ENCODE measurements at regions not wholly inside any gene's neighbourhood (a gene's known extent, or its start where the extent isn't known, plus 50 kb on each side); places are given as distances from the start of the nearest gene placed in this dataset.

- DNase-seq (ENCODE audit: low read depth in 1 of 2, low spot score in 1 of 2) (no peak), FAIRE-seq (no peak), ATAC-seq (no peak)
- Histone ChIP-seq H3K4me3 (no peak overlapping the region), H3K27ac (no peak overlapping the region), H3K9me3 (no peaks in the 10 kb centered on the region), H3K4me1 (no peaks in the 10 kb centered on the region), H3K4me2 (no peak overlapping the region)
- 23% methylated on average over 2 of the region's 2 CpGs for WGBS (ENCODE audit: missing lambda C conversion rate)
- TF ChIP-seq ZC3H11A (IDR thresholded peaks at IDR 0.05) (no peak), POLR2A (IDR thresholded peaks at IDR 0.05; ENCODE audit: low read length) (no peak), KDM5A (IDR thresholded peaks at IDR 0.05) (no peak), TFCP2L1 (CRISPR knock-in tag; IDR thresholded peaks at IDR 0.05) (no peak), CTCF (IDR thresholded peaks at IDR 0.05) (no peak), RNF2 (IDR thresholded peaks at IDR 0.05; ENCODE audit: borderline replicate concordance, low read depth) (no peak), USF2 (IDR thresholded peaks at IDR 0.05) (no peak), HOXA7 (CRISPR knock-in tag; IDR thresholded peaks at IDR 0.05) (no peak)
- POLR2A ChIA-PET = no interaction called here
- CTCF ChIA-PET = no interaction called here
Measured at GRCh38 chr2:194003911-194004310, 1653.1 kb upstream of the SLC39A10 start.

GRCh38 chr2:194002699-194003368 is 1654.2 kb upstream of the SLC39A10 start:
- POLR2A ChIA-PET = no interaction called here
- FAIRE-seq (no peak), ATAC-seq (no peak), DNase-seq (ENCODE audit: low read depth in 1 of 2, low spot score in 1 of 2) (no peak)
- H3K4me3 ChIP-seq = no peak overlapping the region
- no peaks in the 10 kb centered on the region for H3K4me1 ChIP-seq
- H3K9me3 ChIP-seq = no peaks in the 10 kb centered on the region
- CTCF ChIA-PET = no interaction called here
- 53% methylated on average over 6 of the region's 23 CpGs for WGBS (ENCODE audit: missing lambda C conversion rate)
- H3K27ac ChIP-seq = no peak overlapping the region
- no peak overlapping the region for H3K4me2 ChIP-seq
- TF ChIP-seq NR3C1 (IDR thresholded peaks at IDR 0.05) (no peak), TFCP2L1 (CRISPR knock-in tag; IDR thresholded peaks at IDR 0.05) (no peak), KDM1A (IDR thresholded peaks at IDR 0.05; ENCODE audit: low read depth) (no peak), ZC3H11A (IDR thresholded peaks at IDR 0.05) (no peak), RNF2 (IDR thresholded peaks at IDR 0.05; ENCODE audit: borderline replicate concordance, low read depth) (no peak), NPAS2 (CRISPR knock-in tag; IDR thresholded peaks at IDR 0.05; ENCODE audit: borderline replicate concordance) (no peak), MYC (IDR thresholded peaks at IDR 0.05; ENCODE audit: borderline replicate concordance, low read length) (no peak), HDAC2 (IDR thresholded peaks at IDR 0.05) (no peak), JUNB (IDR thresholded peaks at IDR 0.05) (no peak), HOXB5 (CRISPR knock-in tag; IDR thresholded peaks at IDR 0.05) (no peak)

GRCh38 chr2:193990868-193991267 is 1666.2 kb upstream of the SLC39A10 start:
- H3K9me3 ChIP-seq = no peaks in the 10 kb centered on the region
- H3K4me1 ChIP-seq = no peaks in the 10 kb centered on the region
- 46% methylated on average over 4 of the region's 4 CpGs for WGBS (ENCODE audit: missing lambda C conversion rate)
- no peak for FAIRE-seq
- CTCF ChIA-PET = no interaction called here
- H3K4me2 ChIP-seq = no peak overlapping the region
- POLR2A ChIA-PET = no interaction called here
- no peak for DNase-seq (ENCODE audit: low read depth in 1 of 2, low spot score in 1 of 2)
- H3K27ac ChIP-seq = no peak overlapping the region
- no peak overlapping the region for H3K4me3 ChIP-seq
- TF ChIP-seq NPAS2 (CRISPR knock-in tag; IDR thresholded peaks at IDR 0.05; ENCODE audit: borderline replicate concordance) (no peak), REST (IDR thresholded peaks at IDR 0.05) (no peak), E2F6 (IDR thresholded peaks at IDR 0.05; ENCODE audit: borderline replicate concordance, low read depth) (no peak), RCOR1 (IDR thresholded peaks at IDR 0.05; ENCODE audit: low read depth, low read length) (no peak), NR3C1 (IDR thresholded peaks at IDR 0.05) (no peak), RARB (CRISPR knock-in tag; IDR thresholded peaks at IDR 0.05) (no peak), POLR2A (IDR thresholded peaks at IDR 0.05; ENCODE audit: low read length) (no peak), MAX (IDR thresholded peaks at IDR 0.05) (no peak), ZC3H11A (IDR thresholded peaks at IDR 0.05) (no peak), POLR2AphosphoS2 (conservative IDR thresholded peaks at IDR 0.05; ENCODE audit: low read length) (no peak), ELK1 (IDR thresholded peaks at IDR 0.05; ENCODE audit: low read depth, low read length) (no peak), NFE2L2 (conservative IDR thresholded peaks at IDR 0.05; ENCODE audit: low read length) (no peak), TFCP2L1 (CRISPR knock-in tag; IDR thresholded peaks at IDR 0.05) (no peak), CHD2 (IDR thresholded peaks at IDR 0.05; ENCODE audit: low read length, partially characterized antibody) (no peak), HOXB13 (CRISPR knock-in tag; IDR thresholded peaks at IDR 0.05; ENCODE audit: low read depth) (no peak), FOSL2 (IDR thresholded peaks at IDR 0.05) (no peak), FOSL2 (CRISPR knock-in tag; IDR thresholded peaks at IDR 0.05) (no peak)
- no peak for ATAC-seq
